Fibroblast of the aortic adventitia (primary cell): ENCODE measurements at regions not wholly inside any gene's neighbourhood (a gene's known extent, or its start where the extent isn't known, plus 50 kb on each side); places are given as distances from the start of the nearest gene placed in this dataset.

Experiments used
- DNase-seq: peaks from one replicate; pipeline ENCODE4 v3.0.0-alpha.2; 2010; ENCODE audit warnings: low read depth
- H3K4me3 ChIP-seq: 2 replicates; pipeline ENCODE4 v1.5.1; 2011; ENCODE audit warnings: low read depth, mild to moderate bottlenecking, control low read depth, low read length, moderate library complexity
- TF ChIP-seq, protein P1 (sequence below): IDR thresholded peaks from 2 replicates; pipeline ENCODE4 v1.5.1; 2011; ENCODE audit warnings: mild to moderate bottlenecking, low read length, control low read depth, inconsistent platforms; ENCODE audit not compliant: insufficient read depth

DNA sequence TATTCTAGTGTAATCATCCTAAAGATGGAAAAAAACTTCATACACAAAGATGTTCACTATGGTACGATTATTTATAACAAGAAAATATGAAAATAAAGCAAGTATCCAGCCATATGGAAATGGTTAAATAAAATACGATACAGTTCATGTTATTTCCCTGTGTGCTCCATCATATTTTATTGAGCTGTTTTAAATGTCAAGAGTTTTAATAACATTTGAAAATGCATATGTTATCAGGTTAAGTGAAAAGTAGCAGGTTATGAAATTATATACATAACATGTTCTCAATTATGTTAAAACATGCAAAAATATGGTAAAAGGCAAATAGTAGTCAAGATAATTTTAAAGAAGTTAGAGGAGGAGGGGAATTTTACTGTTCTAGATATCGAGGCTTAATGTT lies 192.0 kb downstream of the HNRNPD start:
- TF ChIP-seq, protein P1, sequence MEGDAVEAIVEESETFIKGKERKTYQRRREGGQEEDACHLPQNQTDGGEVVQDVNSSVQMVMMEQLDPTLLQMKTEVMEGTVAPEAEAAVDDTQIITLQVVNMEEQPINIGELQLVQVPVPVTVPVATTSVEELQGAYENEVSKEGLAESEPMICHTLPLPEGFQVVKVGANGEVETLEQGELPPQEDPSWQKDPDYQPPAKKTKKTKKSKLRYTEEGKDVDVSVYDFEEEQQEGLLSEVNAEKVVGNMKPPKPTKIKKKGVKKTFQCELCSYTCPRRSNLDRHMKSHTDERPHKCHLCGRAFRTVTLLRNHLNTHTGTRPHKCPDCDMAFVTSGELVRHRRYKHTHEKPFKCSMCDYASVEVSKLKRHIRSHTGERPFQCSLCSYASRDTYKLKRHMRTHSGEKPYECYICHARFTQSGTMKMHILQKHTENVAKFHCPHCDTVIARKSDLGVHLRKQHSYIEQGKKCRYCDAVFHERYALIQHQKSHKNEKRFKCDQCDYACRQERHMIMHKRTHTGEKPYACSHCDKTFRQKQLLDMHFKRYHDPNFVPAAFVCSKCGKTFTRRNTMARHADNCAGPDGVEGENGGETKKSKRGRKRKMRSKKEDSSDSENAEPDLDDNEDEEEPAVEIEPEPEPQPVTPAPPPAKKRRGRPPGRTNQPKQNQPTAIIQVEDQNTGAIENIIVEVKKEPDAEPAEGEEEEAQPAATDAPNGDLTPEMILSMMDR: no peak
- no peak overlapping the region for H3K4me3 ChIP-seq
- DNase-seq: no peak

DNA sequence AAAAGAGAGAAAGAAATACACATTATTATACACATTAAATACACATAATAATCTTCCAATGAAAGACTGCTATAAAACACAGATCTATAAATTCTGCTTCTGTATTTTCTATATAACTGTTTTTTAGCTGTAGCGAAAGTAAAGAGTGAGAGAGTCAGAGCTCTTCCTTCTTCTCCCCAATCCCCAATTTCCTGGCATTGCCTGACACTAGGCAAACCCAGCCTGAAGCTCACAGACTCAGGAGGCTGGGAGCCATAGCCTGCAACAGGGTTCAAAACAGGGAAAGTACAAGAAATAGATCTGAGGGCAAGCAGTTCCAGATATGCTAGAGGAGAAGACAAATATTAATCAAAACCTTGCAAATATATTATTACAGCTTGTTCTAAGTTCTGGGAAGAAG lies 201.6 kb downstream of the HNRNPD start:
- no peak overlapping the region for H3K4me3 ChIP-seq
- TF ChIP-seq, protein P1: no peak
- no peak for DNase-seq

DNA sequence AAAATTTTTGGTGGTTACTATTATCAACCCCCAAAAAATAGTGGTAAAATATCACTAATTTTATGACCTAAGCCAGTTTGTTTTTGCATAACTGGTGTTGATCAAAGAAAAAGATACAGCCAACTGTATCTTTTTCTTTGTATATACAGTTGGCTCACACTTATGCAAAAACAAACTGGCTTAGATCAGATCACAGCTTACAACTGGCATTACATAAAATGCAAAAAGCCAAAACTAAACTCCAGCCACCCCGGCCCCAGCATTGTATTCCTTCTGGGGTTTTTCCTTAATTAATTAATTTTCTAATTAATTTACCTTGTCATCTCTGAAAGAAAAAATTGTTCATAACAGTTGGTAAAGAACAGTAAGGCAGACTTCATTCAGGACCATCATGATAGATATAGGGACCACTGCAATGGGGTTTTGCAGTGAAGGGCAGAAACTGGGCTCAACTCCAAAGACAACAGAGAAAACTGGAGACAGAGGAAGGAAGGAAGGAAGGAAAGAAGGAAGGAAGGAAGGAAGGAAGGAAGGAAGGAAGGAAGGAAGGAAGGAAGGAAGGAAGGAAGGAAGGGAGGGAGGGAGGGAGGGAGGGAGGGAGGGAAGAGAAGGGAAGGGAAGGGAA lies 202.1 kb downstream of the HNRNPD start:
- no peak overlapping the region for H3K4me3 ChIP-seq
- no peak for DNase-seq
- TF ChIP-seq, protein P1: no peak

DNA sequence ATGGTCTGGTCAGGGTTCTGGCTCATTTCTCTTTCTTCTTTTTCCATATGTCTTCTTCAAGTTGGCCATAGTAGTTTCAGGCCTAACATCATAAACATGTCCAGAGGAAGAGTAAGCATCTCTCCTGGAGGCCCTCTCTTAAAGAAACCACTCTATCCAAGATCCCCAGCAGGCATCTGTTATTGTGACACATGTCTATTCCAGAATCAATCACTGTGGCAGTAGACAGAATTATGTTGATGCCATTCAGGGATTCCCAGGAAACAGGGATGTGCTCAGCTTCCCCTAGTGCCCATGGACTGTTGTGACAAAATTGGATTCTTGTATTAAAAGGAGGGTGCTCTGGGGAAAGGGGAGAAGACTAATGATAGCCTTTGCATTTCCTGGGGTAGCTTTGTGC lies 224.0 kb downstream of the HNRNPD start:
- H3K4me3 ChIP-seq: no peak overlapping the region

DNA sequence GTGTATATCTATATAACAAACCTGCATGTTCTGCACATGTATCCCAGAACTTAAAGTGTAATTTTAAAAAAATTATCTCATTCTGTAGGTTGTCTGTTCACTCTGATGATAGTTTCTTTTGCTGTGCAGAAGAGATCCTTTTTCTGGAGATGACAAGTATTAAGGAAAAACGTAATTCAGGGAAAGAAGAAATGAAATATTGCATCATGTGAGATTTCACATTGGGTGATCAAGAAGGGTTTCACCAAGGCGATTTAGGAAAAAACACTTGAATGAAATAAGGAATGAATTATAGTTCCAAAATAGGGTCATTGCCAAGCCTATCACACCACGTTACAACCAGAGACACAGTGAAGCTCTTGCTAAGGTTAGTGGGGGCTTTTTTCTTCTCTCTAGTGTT lies 227.9 kb downstream of the HNRNPD start:
- TF ChIP-seq, protein P1: no peak
- no peak overlapping the region for H3K4me3 ChIP-seq
- DNase-seq: no peak

More for the DNA sequence above, 224.0 kb downstream of the HNRNPD start:
- no peak for DNase-seq
- TF ChIP-seq, protein P1: no peak

DNA sequence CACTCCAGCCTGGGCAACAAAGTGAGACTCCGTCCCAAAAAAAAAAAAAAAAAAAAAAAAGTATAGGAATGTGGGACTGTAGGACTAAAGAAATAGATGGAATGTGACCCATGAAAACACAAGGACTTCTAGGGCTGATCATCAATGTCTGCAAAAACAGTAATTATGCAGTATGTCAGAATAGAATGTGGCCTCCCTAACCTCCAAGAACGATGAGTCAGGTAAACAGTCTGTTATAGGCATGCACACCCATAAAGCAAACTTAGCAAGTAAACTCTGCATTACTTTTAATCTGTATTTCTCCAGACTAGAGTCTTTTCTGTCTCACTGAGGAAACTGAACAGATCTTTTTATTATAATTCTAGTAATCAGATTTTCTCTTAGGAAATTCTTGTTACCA lies 233.4 kb downstream of the HNRNPD start:
- H3K4me3 ChIP-seq: no peak overlapping the region
- DNase-seq: no peak
- TF ChIP-seq, protein P1: no peak

DNA sequence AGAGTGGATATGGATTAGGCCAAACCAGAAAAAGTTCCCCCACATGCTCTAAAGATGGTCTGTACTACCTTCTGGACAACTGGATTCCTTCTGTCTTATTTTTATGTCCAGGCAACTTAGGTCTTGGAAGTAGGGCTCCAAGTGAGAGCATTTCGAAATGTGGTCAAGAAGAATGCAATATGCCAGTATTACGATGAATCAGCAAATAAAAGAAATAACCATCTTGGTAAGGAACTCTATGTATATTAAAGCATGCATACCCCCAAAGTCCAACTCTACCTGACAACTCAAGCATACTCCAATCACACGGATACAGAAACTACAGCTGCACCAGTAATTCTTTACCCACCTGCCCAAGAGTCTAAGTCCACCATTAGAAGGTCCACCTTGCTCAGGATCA lies 234.5 kb downstream of the HNRNPD start:
- no peak for DNase-seq
- H3K4me3 ChIP-seq: no peak overlapping the region
- TF ChIP-seq, protein P1: no peak
